Stromal cell of bone marrow (primary cell): ENCODE measurements at regions not wholly inside any gene's neighbourhood (a gene's known extent, or its start where the extent isn't known, plus 50 kb on each side); places are given as distances from the start of the nearest gene placed in this dataset.
A peak's percentile ranks its signal among the peaks of the same experiment; 100 is the strongest.
"Not testable (repeated sequence)": the region's sequence is repeated elsewhere in the genome, so short reads cannot be mapped to it uniquely, and the experiment has no call there.

Experiments used
- DNase-seq: peaks from one replicate; pipeline ENCODE4 v3.0.0-alpha.2; 2012; ENCODE audit warnings: low read depth

DNA sequence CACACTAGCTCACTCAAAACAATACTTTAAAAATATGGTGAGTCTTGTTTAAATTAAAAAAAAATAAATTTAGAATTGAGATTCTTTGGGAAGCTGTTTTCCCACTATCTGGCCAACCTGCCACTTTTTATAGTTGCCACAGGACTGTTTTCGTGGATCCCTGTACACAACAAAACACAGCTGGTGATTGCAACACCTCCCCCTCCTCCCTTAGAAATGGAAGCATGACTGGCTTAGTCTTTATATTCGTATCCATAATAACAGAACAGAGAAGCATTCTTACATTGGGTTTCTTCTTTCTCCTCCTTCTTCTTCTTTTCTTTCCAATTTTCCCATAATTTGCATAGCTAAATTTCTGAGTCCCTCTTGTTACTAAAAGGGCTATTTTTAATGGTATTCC lies 79.5 kb upstream of the GJB6 start:
- no peak for DNase-seq

DNA sequence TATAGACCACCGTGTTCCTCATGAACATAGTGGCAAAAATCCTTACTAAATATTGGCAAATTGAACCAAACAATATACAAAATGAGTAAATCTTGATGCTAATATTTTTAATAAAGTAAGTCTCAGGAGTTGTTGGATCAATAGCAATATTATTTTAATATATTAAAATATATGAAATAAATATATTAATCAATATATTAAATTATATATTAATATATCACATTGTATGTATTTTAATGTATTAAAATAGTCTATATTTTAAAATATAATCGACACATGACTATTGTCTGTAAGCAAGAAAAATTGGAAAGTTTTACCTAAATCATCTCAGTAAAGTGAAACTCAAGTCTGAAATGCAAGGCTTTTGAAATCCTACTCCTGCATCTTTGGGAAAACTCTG lies 78.9 kb upstream of the GJB6 start:
- no peak for DNase-seq

DNA sequence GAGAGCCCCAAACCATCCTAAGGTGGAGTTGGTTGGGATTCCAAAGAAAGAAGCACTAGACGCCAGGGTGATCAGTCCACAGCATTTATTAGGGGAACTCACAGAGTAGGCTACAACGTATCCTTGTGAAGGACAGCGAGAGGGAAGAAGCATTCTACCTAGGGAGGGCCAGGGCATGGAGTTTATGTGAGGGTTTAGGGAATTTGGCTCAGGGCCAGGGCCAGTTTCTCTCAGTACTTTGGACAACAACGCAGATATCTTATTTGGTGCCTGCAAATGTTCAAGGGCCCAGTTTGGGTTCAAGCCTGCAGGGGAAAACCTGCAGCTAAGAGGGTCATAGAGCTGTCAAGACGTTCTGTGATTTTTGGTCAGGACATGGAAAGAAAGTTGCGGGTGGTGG lies 73.9 kb upstream of the GJB6 start:
- no peak for DNase-seq

GRCh38 chr13:20305587-20305986 lies 73.5 kb upstream of the GJB6 start:
- DNase-seq = no peak

- DNase-seq = not testable (repeated sequence)
Measured at GRCh38 chr13:20304061-20304460, 71.9 kb upstream of the GJB6 start.

- DNase-seq = no peak
Measured at GRCh38 chr13:20303636-20304035, 71.5 kb upstream of the GJB6 start.

- DNase-seq = no peak
Measured at GRCh38 chr13:20301403-20302071, 69.4 kb upstream of the GJB6 start.

- no peak for DNase-seq
Measured at GRCh38 chr13:20301015-20301402, 68.9 kb upstream of the GJB6 start.

GRCh38 chr13:20297181-20297580 lies 65.1 kb upstream of the GJB6 start:
- DNase-seq = peak; percentile 3

- no peak for DNase-seq
Measured at GRCh38 chr13:20295956-20296355, 63.8 kb upstream of the GJB6 start.

DNA sequence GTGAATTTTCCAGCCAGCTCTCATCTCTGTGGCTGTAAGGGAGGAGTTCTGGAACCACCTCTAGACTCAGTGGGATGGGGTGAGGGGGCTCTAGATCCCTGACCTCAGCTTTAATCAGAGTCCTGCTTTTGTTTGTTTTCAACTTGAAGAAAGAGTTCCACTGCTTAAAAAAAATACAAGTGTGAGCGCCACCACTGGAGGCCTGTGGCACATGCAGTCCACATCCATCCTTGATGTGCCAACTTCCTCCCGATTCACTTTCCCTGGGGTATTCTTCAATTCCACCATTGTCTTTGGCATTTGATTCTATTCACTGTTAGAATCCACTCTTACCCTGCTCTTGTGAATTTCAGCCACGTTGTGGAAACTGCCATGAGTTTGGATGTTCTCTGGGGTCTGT lies 62.4 kb upstream of the GJB6 start:
- DNase-seq = no peak

DNA sequence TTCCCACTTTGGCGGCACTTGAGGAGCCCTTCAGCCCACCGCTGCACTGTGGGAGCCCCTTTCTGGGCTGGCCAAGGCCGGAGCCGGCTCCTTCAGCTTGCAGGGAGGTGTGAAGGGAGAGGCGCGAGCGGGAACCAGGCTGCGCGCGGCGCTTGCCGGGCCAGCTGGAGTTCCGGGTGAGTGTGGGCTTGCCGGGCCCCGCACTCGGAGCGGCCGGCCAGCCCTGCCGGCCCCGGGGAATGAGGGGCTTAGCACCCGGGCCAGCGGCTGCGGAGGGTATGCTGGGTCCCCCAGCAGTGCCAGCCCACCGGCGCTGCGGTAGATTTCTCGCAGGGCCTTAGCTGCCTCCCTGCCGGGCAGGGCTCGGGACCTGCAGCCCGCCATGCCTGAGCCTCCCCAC lies 60.2 kb upstream of the GJB6 start:
- DNase-seq = not testable (repeated sequence)

DNA sequence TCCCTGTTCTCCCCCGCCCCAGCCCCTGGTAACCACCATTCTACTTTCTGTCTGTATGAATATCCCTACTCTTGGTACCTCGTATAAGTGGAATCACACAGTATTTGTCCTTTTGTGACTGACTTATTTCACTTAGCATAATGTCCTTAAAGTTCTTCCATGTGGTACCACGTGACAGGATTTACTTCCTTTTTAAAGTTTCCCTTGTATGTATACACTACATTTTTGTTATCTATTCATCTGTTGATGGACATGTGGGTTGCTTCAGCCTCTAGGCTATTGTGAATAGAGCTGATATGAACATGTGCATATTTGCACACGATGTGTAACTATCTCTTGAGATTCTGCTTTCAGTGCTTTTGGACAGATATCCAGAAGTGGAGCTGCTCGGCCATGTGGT lies 59.6 kb upstream of the GJB6 start:
- no peak for DNase-seq

DNA sequence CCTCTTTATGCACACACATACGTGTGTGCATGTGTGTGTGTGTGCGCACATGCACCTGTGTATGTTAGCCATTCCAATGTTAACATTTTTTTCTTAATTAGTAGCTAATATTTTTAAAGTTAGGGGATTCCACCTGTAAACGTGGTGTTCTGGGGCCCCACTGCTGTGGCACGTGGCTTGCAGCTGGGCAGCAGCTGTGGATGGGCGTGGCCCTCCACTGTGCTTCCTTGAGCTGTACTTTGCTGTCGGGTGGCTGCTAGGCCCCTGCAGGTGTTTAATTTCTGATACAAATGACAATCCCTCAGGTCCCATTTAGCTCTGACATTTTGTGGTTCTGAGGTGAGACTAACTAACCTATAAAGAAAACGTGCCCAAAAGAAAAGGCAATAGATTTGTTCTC lies 58.9 kb upstream of the GJB6 start:
- DNase-seq = no peak

- no peak for DNase-seq
Measured at GRCh38 chr13:20288561-20288960, 56.4 kb upstream of the GJB6 start.

- no peak for DNase-seq
Measured at GRCh38 chr13:20287976-20288375, 55.9 kb upstream of the GJB6 start.

GRCh38 chr13:20285530-20285929 lies 53.4 kb upstream of the GJB6 start:
- no peak for DNase-seq
